SK-N-SH treated with all-trans-retinoic acid at 6 μM for 48 hours (cell line): ENCODE measurements at regions not wholly inside any gene's neighbourhood (a gene's known extent, or its start where the extent isn't known, plus 50 kb on each side); places are given as distances from the start of the nearest gene placed in this dataset.

Source experiments
- ATAC-seq: fragments of 200-7000 bp; cut with Tn5 transposase; 3 replicates; pipeline ENCODE4 v1.9.1; 2020; ENCODE audit warnings: mild to moderate bottlenecking, moderate library complexity
- ARNTL ChIP-seq: fragments of 450-650 bp; formaldehyde crosslinking; IDR thresholded peaks from 2 replicates; pipeline ENCODE4 v1.5.0; 2020; ENCODE audit warnings: low read depth, mild to moderate bottlenecking, moderate library complexity, borderline replicate concordance
- BACH2 ChIP-seq: fragments of 250-450 bp; sonication (Bioruptor Pico); IDR thresholded peaks from 2 replicates; pipeline ENCODE4 v1.9.0; 2021; ENCODE audit warnings: mild to moderate bottlenecking, borderline replicate concordance
- CREB5 ChIP-seq: fragments of 250-450 bp; sonication (Bioruptor Pico); IDR thresholded peaks from 2 replicates; pipeline ENCODE4 v1.5.1; 2020; ENCODE audit warnings: low read depth, mild to moderate bottlenecking, moderate library complexity
- CSDC2 ChIP-seq: fragments of 250-450 bp; sonication (Bioruptor Pico); IDR thresholded peaks from 2 replicates; pipeline ENCODE4 v1.5.0; 2020; ENCODE audit warnings: mild to moderate bottlenecking, moderate library complexity
- CSRNP3 ChIP-seq: fragments of 250-450 bp; sonication (Bioruptor Pico); IDR thresholded peaks from 2 replicates; pipeline ENCODE4 v1.5.1; 2021; ENCODE audit warnings: mild to moderate bottlenecking, moderate library complexity
- ESRRG ChIP-seq: fragments of 250-450 bp; sonication (Bioruptor Pico); IDR thresholded peaks from 2 replicates; pipeline ENCODE4 v1.6.1; 2021; ENCODE audit warnings: mild to moderate bottlenecking
- GLIS3 ChIP-seq: fragments of 250-450 bp; sonication (Bioruptor Pico); IDR thresholded peaks from 2 replicates; pipeline ENCODE4 v1.5.0; 2020; ENCODE audit warnings: mild to moderate bottlenecking, moderate library complexity
- OSR1 ChIP-seq: fragments of 250-450 bp; sonication (Bioruptor Pico); IDR thresholded peaks from 2 replicates; pipeline ENCODE4 v1.8.0; 2022; ENCODE audit warnings: moderate library complexity, mild to moderate bottlenecking, inconsistent platforms
- PATZ1 ChIP-seq: fragments of 250-450 bp; sonication (Bioruptor Pico); IDR thresholded peaks from 2 replicates; pipeline ENCODE4 v1.8.0; 2020; ENCODE audit warnings: mild to moderate bottlenecking, moderate library complexity, borderline replicate concordance
- POU6F1 ChIP-seq: fragments of 250-450 bp; sonication (Bioruptor Pico); IDR thresholded peaks from 2 replicates; pipeline ENCODE4 v1.8.0; 2021; ENCODE audit warnings: low read depth, mild to moderate bottlenecking, moderate library complexity, borderline replicate concordance
- PPARA ChIP-seq: fragments of 250-450 bp; sonication (Bioruptor Pico); IDR thresholded peaks from 2 replicates; pipeline ENCODE4 v1.5.0; 2020; ENCODE audit warnings: mild to moderate bottlenecking, borderline replicate concordance
- RARB ChIP-seq: fragments of 250-450 bp; sonication (Bioruptor Pico); IDR thresholded peaks from 2 replicates; pipeline ENCODE4 v1.8.0; 2021; ENCODE audit warnings: mild to moderate bottlenecking, moderate library complexity
- TCF4 ChIP-seq: fragments of 250-450 bp; sonication (Bioruptor Pico); IDR thresholded peaks from 2 replicates; pipeline ENCODE4 v1.8.0; 2021; ENCODE audit warnings: mild to moderate bottlenecking, moderate library complexity, borderline replicate concordance
- TOX ChIP-seq: fragments of 250-450 bp; sonication (Bioruptor Pico); IDR thresholded peaks from 2 replicates; pipeline ENCODE4 v1.8.0; 2021; ENCODE audit warnings: mild to moderate bottlenecking, moderate library complexity, borderline replicate concordance
- TSHZ2 ChIP-seq: fragments of 250-450 bp; sonication (Bioruptor Pico); IDR thresholded peaks from 2 replicates; pipeline ENCODE4 v1.5.0; 2020; ENCODE audit warnings: mild to moderate bottlenecking, moderate library complexity
- ZC3H10 ChIP-seq: fragments of 250-450 bp; sonication (Bioruptor Pico); IDR thresholded peaks from 2 replicates; pipeline ENCODE4 v1.5.1; 2021; ENCODE audit warnings: mild to moderate bottlenecking, moderate library complexity
- ZFP3 ChIP-seq: fragments of 250-450 bp; sonication (Bioruptor Pico); IDR thresholded peaks from 2 replicates; pipeline ENCODE4 v1.5.0; 2020; ENCODE audit warnings: mild to moderate bottlenecking, moderate library complexity
- ZFP30 ChIP-seq: fragments of 450-650 bp; formaldehyde crosslinking; IDR thresholded peaks from 2 replicates; pipeline ENCODE4 v1.5.0; 2022; ENCODE audit warnings: mild to moderate bottlenecking, moderate library complexity
- ZNF565 ChIP-seq: fragments of 450-650 bp; formaldehyde crosslinking; conservative IDR thresholded peaks from 2 replicates; pipeline ENCODE4 v1.5.0; 2020; ENCODE audit warnings: low read depth, mild to moderate bottlenecking, moderate library complexity
- ZNF70 ChIP-seq: fragments of 450-650 bp; formaldehyde crosslinking; IDR thresholded peaks from 2 replicates; pipeline ENCODE4 v1.5.0; 2020; ENCODE audit warnings: mild to moderate bottlenecking, moderate library complexity
- ZNF8 ChIP-seq: fragments of 450-650 bp; formaldehyde crosslinking; IDR thresholded peaks from 2 replicates; pipeline ENCODE4 v1.5.0; 2020; ENCODE audit warnings: mild to moderate bottlenecking, moderate library complexity

- ATAC-seq, result no peak
- TF ChIP-seq RARB (CRISPR knock-in tag) (no peak), ZNF8 (no peak), PATZ1 (CRISPR knock-in tag) (no peak), CSRNP3 (CRISPR knock-in tag) (no peak), BACH2 (CRISPR knock-in tag) (no peak), GLIS3 (CRISPR knock-in tag) (no peak), POU6F1 (no peak), ZNF565 (CRISPR knock-in tag) (no peak), ESRRG (CRISPR knock-in tag) (no peak), CSDC2 (CRISPR knock-in tag) (no peak), ZFP3 (CRISPR knock-in tag) (no peak), ZC3H10 (no peak), CREB5 (no peak), TCF4 (CRISPR knock-in tag) (no peak), TOX (CRISPR knock-in tag) (no peak)
Measured at GRCh38 chr2:155965415-155966063, 367.0 kb downstream of the NR4A2 start.

GRCh38 chr2:155961641-155962040 is 370.9 kb downstream of the NR4A2 start:
- ATAC-seq, result no peak

More at GRCh38 chr2:155961641-155962040, 370.9 kb downstream of the NR4A2 start:
- TF ChIP-seq TSHZ2 (CRISPR knock-in tag) (no peak), OSR1 (CRISPR knock-in tag) (no peak), CREB5 (no peak), ESRRG (CRISPR knock-in tag) (no peak), ZFP3 (CRISPR knock-in tag) (no peak), PATZ1 (CRISPR knock-in tag) (no peak), ARNTL (no peak), POU6F1 (no peak), TOX (CRISPR knock-in tag) (no peak), CSDC2 (CRISPR knock-in tag) (no peak), GLIS3 (CRISPR knock-in tag) (no peak), PPARA (CRISPR knock-in tag) (no peak), CSRNP3 (CRISPR knock-in tag) (no peak), ZFP30 (CRISPR knock-in tag) (no peak), RARB (CRISPR knock-in tag) (no peak), TCF4 (CRISPR knock-in tag) (no peak), ZNF565 (CRISPR knock-in tag) (no peak), ZNF8 (no peak), ZNF70 (CRISPR knock-in tag) (no peak)
